ENCODE measurements at regions not wholly inside any gene's neighbourhood (a gene's known extent, or its start where the extent isn't known, plus 50 kb on each side); places are given as distances from the start of the nearest gene placed in this dataset.

DNA sequence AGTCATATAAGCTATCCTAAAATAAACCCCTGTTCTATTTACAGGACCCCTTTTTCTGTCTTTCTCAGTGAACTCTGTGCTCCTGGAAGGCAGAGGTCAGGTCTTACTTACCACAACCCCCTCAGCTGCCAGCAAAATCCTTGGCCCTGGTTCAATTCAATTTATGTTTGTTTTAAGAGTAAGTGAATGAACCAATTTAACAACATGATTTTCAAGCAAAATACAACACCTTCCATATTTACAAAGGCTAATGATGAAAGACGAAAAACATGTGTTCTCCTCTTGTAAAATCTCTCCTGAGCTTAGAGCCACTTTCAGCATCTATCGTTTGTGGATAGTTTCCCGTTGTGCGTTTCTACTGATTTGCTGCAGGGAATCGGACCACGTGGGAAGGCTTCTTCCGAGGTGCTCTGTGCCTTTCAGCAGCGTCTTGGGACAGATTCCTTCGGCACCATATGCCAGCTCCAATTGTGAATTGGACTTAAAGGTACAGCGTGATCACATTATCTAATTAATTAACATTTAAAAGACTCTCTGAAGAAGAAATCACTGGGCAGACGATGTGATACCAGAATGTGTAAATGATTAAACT is 411.7 kb downstream of the IRS2 start:
- CTCF ChIA-PET = no interaction called here
- ATAC-seq = no peak
- Histone ChIP-seq H3K36me3 (ENCODE audit: control insufficient read depth in 2 of 2, insufficient read depth in 2 of 2, low read length in 1 of 2) (no peaks in the 10 kb centered on the region), H3K4me1 (ENCODE audit: control insufficient read depth, insufficient read depth, low read length) (no peaks in the 10 kb centered on the region), H3K27ac (ENCODE audit: control insufficient read depth, insufficient read depth) (no peak overlapping the region), H3K79me2 (ENCODE audit: control insufficient read depth, insufficient read depth, low read length) (no peaks in the 10 kb centered on the region), H3K9me3 (replicated peaks; ENCODE audit: control insufficient read depth, insufficient read depth, low read length) (no peaks in the 10 kb centered on the region), H3K9ac (ENCODE audit: control insufficient read depth, insufficient read depth, low read length) (no peak overlapping the region), H4K20me1 (ENCODE audit: control insufficient read depth, insufficient read depth) (no peaks in the 10 kb centered on the region), H3K4me3 (no peak overlapping the region), H3K4me2 (ENCODE audit: control insufficient read depth, insufficient read depth) (no peak overlapping the region), H3K27me3 (replicated peaks in 1 of 2; ENCODE audit: control insufficient read depth in 2 of 2, insufficient read depth in 2 of 2, low read length in 1 of 2) (no peaks in the 10 kb centered on the region), H2AFZ (ENCODE audit: control insufficient read depth, low read depth, low read length) (no peak overlapping the region)
- POLR2A ChIA-PET = no interaction called here
- WGBS (ENCODE audit: insufficient coverage, insufficient replicate concordance, low lambda C conversion rate, missing lambda C conversion rate) = 40% methylated on average over 11 of the region's 11 CpGs
- SMC1A ChIA-PET (ENCODE audit: uncharacterized antibody, unreplicated experiment) = no interaction called here
- no peak for FAIRE-seq
- RAD21 ChIA-PET (ENCODE audit: unreplicated experiment) = interaction anchor here (0.9 to 1.0 kb wide), 2 partner anchors 212 to 413 kb away, joined by 3 to 4 read pairs; no protein-coding TSS in a partner anchor
- DNase-seq (ENCODE audit: low read depth, low spot score) = no peak
- no peak for TF ChIP-seq NR2C2 (IDR thresholded peaks at IDR 0.05; ENCODE audit: borderline replicate concordance, control insufficient read depth, insufficient read length, low read depth)
- TF ChIP-seq SIX5 (IDR thresholded peaks at IDR 0.05; ENCODE audit: low read depth, low read length, severe bottlenecking) = no peak
- TF ChIP-seq ZBED1 (IDR thresholded peaks at IDR 0.05; ENCODE audit: borderline replicate concordance) = no peak
- no peak for TF ChIP-seq RB1 (IDR thresholded peaks at IDR 0.05; ENCODE audit: borderline replicate concordance)
- TF ChIP-seq SMAD5 (IDR thresholded peaks at IDR 0.05; ENCODE audit: low read depth) = no peak
- BruUV-seq (replicated peaks) = no TSS peak
- in situ Hi-C loops (cut with MboI) (no loop called here), intact Hi-C loops (cut with micrococcal nuclease; ENCODE audit: unreplicated experiment) (no loop called here)

DNA sequence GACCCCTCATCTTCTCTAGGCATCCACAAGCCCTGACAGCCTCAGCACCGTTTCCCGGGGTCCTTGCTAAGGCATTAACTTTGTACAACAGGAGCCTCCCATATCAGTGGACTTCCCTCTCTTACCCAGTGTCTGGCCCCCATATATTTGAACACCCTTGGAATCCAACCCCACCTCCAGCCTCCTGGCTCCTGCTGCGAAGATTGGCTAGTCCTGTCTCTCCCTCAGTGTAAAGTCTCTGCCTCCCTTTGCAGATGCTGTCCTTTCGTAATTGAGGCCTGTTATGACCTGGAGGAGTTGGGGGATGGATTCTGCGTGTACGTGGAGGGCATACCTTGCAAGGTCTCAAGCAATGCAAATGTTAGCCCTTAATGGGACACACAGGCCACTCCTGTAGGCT is 413.7 kb downstream of the IRS2 start:
- H3K9me3 ChIP-seq (replicated peaks; ENCODE audit: control insufficient read depth, insufficient read depth, low read length) = no peaks in the 10 kb centered on the region
- in situ Hi-C loops (cut with MboI) = no loop called here
- no peak for ATAC-seq

More for the DNA sequence above, 413.7 kb downstream of the IRS2 start:
- H3K27ac ChIP-seq (ENCODE audit: control insufficient read depth, insufficient read depth) = no peak overlapping the region
- RAD21 ChIA-PET (ENCODE audit: unreplicated experiment) = no interaction called here
- TF ChIP-seq, protein P1, sequence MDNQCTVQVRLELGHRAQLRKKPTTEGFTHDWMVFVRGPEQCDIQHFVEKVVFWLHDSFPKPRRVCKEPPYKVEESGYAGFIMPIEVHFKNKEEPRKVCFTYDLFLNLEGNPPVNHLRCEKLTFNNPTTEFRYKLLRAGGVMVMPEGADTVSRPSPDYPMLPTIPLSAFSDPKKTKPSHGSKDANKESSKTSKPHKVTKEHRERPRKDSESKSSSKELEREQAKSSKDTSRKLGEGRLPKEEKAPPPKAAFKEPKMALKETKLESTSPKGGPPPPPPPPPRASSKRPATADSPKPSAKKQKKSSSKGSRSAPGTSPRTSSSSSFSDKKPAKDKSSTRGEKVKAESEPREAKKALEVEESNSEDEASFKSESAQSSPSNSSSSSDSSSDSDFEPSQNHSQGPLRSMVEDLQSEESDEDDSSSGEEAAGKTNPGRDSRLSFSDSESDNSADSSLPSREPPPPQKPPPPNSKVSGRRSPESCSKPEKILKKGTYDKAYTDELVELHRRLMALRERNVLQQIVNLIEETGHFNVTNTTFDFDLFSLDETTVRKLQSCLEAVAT (IDR thresholded peaks at IDR 0.05) = no peak
- no peak for TF ChIP-seq POLR2AphosphoS5 (IDR thresholded peaks at IDR 0.05; ENCODE audit: low read length)
- no peak for TF ChIP-seq MTA3 (IDR thresholded peaks at IDR 0.05; ENCODE audit: borderline replicate concordance, low read length)
- no peak for TF ChIP-seq MTA2 (IDR thresholded peaks at IDR 0.05; ENCODE audit: low read depth)
- TF ChIP-seq MXI1 (IDR thresholded peaks at IDR 0.05; ENCODE audit: low read depth, low read length) = no peak
- TF ChIP-seq MEF2B (IDR thresholded peaks at IDR 0.05; ENCODE audit: partially characterized antibody, poor library complexity, severe bottlenecking) = no peak
- TF ChIP-seq NR2F1 (conservative IDR thresholded peaks at IDR 0.05) = no peak
- TF ChIP-seq, protein P2, sequence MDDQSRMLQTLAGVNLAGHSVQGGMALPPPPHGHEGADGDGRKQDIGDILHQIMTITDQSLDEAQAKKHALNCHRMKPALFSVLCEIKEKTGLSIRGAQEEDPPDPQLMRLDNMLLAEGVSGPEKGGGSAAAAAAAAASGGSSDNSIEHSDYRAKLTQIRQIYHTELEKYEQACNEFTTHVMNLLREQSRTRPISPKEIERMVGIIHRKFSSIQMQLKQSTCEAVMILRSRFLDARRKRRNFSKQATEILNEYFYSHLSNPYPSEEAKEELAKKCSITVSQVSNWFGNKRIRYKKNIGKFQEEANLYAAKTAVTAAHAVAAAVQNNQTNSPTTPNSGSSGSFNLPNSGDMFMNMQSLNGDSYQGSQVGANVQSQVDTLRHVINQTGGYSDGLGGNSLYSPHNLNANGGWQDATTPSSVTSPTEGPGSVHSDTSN (IDR thresholded peaks at IDR 0.05; ENCODE audit: insufficient replicate concordance, low read depth, low read length) = no peak
- TF ChIP-seq IRF4 (IDR thresholded peaks at IDR 0.05; ENCODE audit: low read depth, low read length) = no peak
- no peak for TF ChIP-seq POLR2AphosphoS2 (IDR thresholded peaks at IDR 0.05; ENCODE audit: low read depth, low read length)
- TF ChIP-seq SREBF1 (IDR thresholded peaks at IDR 0.05; ENCODE audit: low read length) = no peak
- SMC1A ChIA-PET (ENCODE audit: uncharacterized antibody, unreplicated experiment) = no interaction called here
- CTCF ChIA-PET = no interaction called here
- intact Hi-C loops (cut with micrococcal nuclease; ENCODE audit: unreplicated experiment) = no loop called here
- H3K4me3 ChIP-seq = no peak overlapping the region
- H3K9ac ChIP-seq (ENCODE audit: control insufficient read depth, insufficient read depth, low read length) = no peak overlapping the region
- no peaks in the 10 kb centered on the region for H3K36me3 ChIP-seq (ENCODE audit: control insufficient read depth in 2 of 2, insufficient read depth in 2 of 2, low read length in 1 of 2)
- no peaks in the 10 kb centered on the region for H4K20me1 ChIP-seq (ENCODE audit: control insufficient read depth, insufficient read depth)
- BruUV-seq (replicated peaks) = no TSS peak
- H3K4me1 ChIP-seq (ENCODE audit: control insufficient read depth, insufficient read depth, low read length) = no peaks in the 10 kb centered on the region
- FAIRE-seq = no peak
- no peak for DNase-seq (ENCODE audit: low read depth, low spot score)
- 8% methylated on average over 6 of the region's 6 CpGs for WGBS (ENCODE audit: insufficient coverage, insufficient replicate concordance, low lambda C conversion rate, missing lambda C conversion rate)
- H3K4me2 ChIP-seq (ENCODE audit: control insufficient read depth, insufficient read depth) = no peak overlapping the region
- no peak overlapping the region for H2AFZ ChIP-seq (ENCODE audit: control insufficient read depth, low read depth, low read length)
- no peaks in the 10 kb centered on the region for H3K27me3 ChIP-seq (replicated peaks in 1 of 2; ENCODE audit: control insufficient read depth in 2 of 2, insufficient read depth in 2 of 2, low read length in 1 of 2)
- no peaks in the 10 kb centered on the region for H3K79me2 ChIP-seq (ENCODE audit: control insufficient read depth, insufficient read depth, low read length)
- POLR2A ChIA-PET = no interaction called here

All from GM12878 (cell line).